Ishikawa (cell line): ENCODE measurements at regions not wholly inside any gene's neighbourhood (a gene's known extent, or its start where the extent isn't known, plus 50 kb on each side); places are given as distances from the start of the nearest gene placed in this dataset.

Source experiments
- CEBPB ChIP-seq: IDR thresholded peaks from 2 replicates; pipeline ENCODE4 v1.6.1; 2012
- CREB1 ChIP-seq: IDR thresholded peaks from 2 replicates; pipeline ENCODE4 v1.6.1; 2012; ENCODE audit warnings: low read depth
- FOXM1 ChIP-seq: IDR thresholded peaks from 2 replicates; pipeline ENCODE4 v1.6.1; 2012; ENCODE audit warnings: low read depth, borderline replicate concordance
- NFIC ChIP-seq: IDR thresholded peaks from 2 replicates; pipeline ENCODE4 v1.6.1; 2012
- TAF1 ChIP-seq: IDR thresholded peaks from 2 replicates; pipeline ENCODE4 v1.6.1; 2012; ENCODE audit warnings: low read depth, mild to moderate bottlenecking
- USF1 ChIP-seq: IDR thresholded peaks from 2 replicates; pipeline ENCODE4 v1.6.1; 2012
- YY1 ChIP-seq: IDR thresholded peaks from 2 replicates; pipeline ENCODE4 v1.6.1; 2012; ENCODE audit warnings: low read depth
- TF ChIP-seq, protein P1 (sequence below): IDR thresholded peaks from 2 replicates; pipeline ENCODE4 v1.6.1; 2012

- TF ChIP-seq FOXM1 (no peak), TAF1 (no peak), YY1 (no peak), CEBPB (no peak), CREB1 (no peak), USF1 (no peak), NFIC (no peak)
- TF ChIP-seq, protein P1, sequence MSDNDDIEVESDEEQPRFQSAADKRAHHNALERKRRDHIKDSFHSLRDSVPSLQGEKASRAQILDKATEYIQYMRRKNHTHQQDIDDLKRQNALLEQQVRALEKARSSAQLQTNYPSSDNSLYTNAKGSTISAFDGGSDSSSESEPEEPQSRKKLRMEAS, result no peak
These were observed 122.8 kb upstream of the SOX1 start for GRCh38 chr13:111944171-111944583.
